Fibroblast of skin of abdomen (primary cell): ENCODE measurements at regions not wholly inside any gene's neighbourhood (a gene's known extent, or its start where the extent isn't known, plus 50 kb on each side); places are given as distances from the start of the nearest gene placed in this dataset.
A peak's percentile ranks its signal among the peaks of the same experiment; 100 is the strongest.
"Not testable (repeated sequence)": the region's sequence is repeated elsewhere in the genome, so short reads cannot be mapped to it uniquely, and the experiment has no call there.

Source experiments
- DNase-seq: peaks from one replicate; pipeline ENCODE4 v3.0.0-alpha.2; 2013

GRCh38 chr17:13204607-13205237, 186.9 kb upstream of the ELAC2 start:
- DNase-seq, result peak; percentile 81

GRCh38 chr17:13202835-13203234, 185.0 kb upstream of the ELAC2 start:
- no peak for DNase-seq

- peak; percentile 65 for DNase-seq
Observed at GRCh38 chr17:13200671-13201070, 182.8 kb upstream of the ELAC2 start.

- no peak for DNase-seq
Observed at GRCh38 chr17:13199425-13199824, 181.6 kb upstream of the ELAC2 start.

GRCh38 chr17:13197586-13197985, 179.8 kb upstream of the ELAC2 start:
- peak; percentile 4 for DNase-seq

- peak; percentile 59 for DNase-seq
Observed at GRCh38 chr17:13194887-13195286, 177.1 kb upstream of the ELAC2 start.

GRCh38 chr17:13182854-13183253, 165.0 kb upstream of the ELAC2 start:
- no peak for DNase-seq

GRCh38 chr17:13182450-13182849, 164.6 kb upstream of the ELAC2 start:
- no peak for DNase-seq

- no peak for DNase-seq
Observed at GRCh38 chr17:13181683-13182082, 163.9 kb upstream of the ELAC2 start.

GRCh38 chr17:13176436-13176835, 158.6 kb upstream of the ELAC2 start:
- DNase-seq, result no peak

- no peak for DNase-seq
Observed at GRCh38 chr17:13171790-13172189, 154.0 kb upstream of the ELAC2 start.

- no peak for DNase-seq
Observed at GRCh38 chr17:13162361-13162760, 144.5 kb upstream of the ELAC2 start.

GRCh38 chr17:13160790-13161189, 143.0 kb upstream of the ELAC2 start:
- DNase-seq, result no peak

- DNase-seq, result peak; percentile 74
Observed at GRCh38 chr17:13160296-13160695, 142.5 kb upstream of the ELAC2 start.

- peak; percentile 54 for DNase-seq
Observed at GRCh38 chr17:13158494-13159240, 140.8 kb upstream of the ELAC2 start.

GRCh38 chr17:13157656-13158055, 139.8 kb upstream of the ELAC2 start:
- DNase-seq, result peak; percentile 55

- DNase-seq, result peak; percentile 61
Observed at GRCh38 chr17:13154930-13155329, 137.1 kb upstream of the ELAC2 start.

- peak; percentile 74 for DNase-seq
Observed at GRCh38 chr17:13154398-13154797, 136.6 kb upstream of the ELAC2 start.

- peak; percentile 89 for DNase-seq
Observed at GRCh38 chr17:13153036-13153435, 135.2 kb upstream of the ELAC2 start.

- DNase-seq, result peak; percentile 67
Observed at GRCh38 chr17:13152501-13152900, 134.7 kb upstream of the ELAC2 start.

- not testable (repeated sequence) for DNase-seq
Observed at GRCh38 chr17:13150738-13151137, 132.9 kb upstream of the ELAC2 start.

GRCh38 chr17:13143001-13143400, 125.2 kb upstream of the ELAC2 start:
- no peak for DNase-seq

- DNase-seq, result peak; percentile 67
Observed at GRCh38 chr17:13140750-13141149, 122.9 kb upstream of the ELAC2 start.

GRCh38 chr17:13135506-13135905, 117.7 kb upstream of the ELAC2 start:
- no peak for DNase-seq
